NCI-H2107 (cell line): ENCODE measurements at regions not wholly inside any gene's neighbourhood (a gene's known extent, or its start where the extent isn't known, plus 50 kb on each side); places are given as distances from the start of the nearest gene placed in this dataset.
"Not testable (repeated sequence)": the region's sequence is repeated elsewhere in the genome, so short reads cannot be mapped to it uniquely, and the experiment has no call there.

Source experiments
- DNase-seq: peaks from one replicate; lab custom pipeline; 2025; lab: John Stamatoyannopoulos, UW

DNA sequence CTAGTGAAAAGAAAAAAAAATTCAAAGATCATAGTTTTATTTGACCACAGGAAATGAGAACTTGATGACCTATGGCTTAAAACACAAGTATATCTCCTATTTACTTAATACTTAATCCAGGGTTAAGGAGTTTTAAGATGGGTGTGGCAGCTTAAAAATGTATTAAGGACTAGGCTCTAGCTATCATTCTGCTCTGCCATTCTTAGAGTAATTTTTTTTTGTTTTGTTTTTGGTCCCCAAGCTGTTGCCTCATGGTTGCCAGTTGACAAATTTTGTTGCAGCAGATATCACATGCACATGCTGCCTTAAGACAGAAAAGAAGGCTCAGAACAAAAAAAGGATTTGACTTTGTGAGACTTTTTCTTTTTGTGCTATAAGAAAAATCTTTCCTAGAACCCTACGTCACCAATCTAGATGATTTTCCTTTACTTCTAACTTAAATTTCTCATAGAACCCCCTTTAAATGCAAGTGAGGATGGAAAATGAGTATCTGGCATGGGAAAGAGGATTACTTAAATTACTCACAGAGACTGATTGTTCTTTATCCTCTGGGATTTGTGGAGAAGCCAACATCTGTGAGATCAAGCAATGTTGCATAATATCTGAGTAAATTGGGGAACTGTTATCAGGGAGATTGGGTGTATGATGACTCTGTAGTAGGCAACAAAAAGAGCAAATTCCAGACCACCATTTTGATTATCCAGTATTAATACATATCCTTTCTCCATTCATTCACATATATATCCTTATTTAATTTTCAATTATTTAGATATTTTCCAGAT is 364.7 kb upstream of the CD180 start:
- no peak for DNase-seq

DNA sequence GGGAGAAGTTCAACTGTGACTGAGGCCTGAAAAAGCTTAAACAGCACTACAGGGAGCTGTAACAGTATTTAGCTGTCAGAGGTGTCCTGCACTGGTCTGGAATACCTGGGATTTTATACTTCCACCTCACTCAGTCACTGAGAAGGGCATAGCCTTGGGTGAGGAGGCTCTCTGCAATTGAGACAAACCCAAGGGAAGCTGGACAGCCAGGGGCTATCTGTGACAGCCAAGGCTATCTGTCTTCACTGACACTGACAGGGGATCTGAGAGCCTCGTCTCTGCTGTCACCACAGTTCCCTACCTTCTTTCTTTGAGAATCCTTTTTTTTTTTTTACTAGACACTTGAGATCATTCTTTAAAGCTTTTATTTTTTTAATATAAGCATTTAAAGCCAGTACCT is 356.2 kb upstream of the CD180 start:
- DNase-seq, result no peak

DNA sequence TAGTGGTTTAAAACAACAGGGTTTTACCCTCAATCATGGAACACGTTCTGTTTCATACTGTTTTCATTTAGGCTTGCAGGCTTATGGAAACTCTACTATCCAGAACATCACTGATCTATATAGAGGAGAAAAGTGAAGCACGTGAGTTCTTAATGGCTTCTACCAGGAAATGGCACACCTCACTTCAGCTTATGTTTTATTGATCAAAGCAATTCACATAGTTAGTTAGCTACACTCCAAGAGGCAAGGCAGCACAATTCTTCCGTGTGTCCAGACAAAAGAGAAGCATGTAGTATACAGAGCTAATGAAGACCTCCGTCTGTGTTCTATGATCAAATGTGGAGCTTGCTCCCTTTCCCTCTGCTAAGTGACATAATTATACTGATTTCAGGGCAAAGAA is 353.3 kb upstream of the CD180 start:
- no peak for DNase-seq

DNA sequence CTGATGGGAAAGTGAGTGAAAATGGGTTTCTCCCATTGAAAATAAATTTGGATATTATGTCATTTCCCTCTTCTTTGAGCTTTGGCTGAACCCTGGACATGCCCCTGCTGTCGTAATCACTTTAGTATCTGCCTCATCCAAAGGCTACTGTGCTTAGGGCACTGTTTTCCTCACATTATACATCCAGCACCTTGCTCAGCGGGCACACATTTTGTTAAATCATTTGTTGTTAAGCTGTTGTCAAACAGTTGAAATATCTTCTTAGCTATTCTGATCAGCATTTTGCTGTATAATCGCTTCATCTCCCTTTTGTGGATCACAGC is 352.7 kb upstream of the CD180 start:
- no peak for DNase-seq

DNA sequence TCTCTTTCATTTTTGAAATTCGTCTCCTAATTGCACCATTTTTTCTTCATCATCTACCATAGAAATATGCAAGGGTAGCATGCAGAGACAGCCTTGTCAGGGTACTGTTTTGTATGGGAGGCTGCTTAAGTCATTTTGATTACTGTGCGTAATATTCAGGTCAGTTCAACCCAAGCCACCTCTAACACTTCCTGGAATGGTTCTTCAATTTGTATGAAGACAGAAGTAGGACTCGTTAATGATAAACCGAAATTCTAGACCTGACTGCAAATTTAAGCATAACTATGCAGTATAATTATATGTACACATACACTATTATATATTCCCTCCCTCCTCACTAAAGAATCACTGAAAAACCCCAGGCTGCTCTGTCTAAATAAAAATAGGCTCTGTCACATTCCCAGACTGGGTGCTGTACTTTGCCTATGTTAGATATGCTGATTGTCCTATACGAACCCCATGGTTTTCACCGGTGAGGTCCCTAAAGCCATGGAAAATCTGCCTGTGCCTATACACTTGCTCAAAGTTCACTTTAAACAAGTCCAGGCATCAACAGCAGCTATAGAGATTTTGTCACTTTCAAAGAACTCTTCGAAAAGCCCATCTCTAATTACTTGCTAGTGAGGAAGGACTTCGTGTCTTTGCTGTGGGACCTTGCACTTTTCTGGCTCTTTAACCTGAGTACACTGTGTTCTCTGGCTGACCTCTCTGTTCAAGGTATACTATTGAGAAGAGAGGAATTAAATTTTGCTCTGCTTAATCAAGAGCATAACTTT is 352.1 kb upstream of the CD180 start:
- DNase-seq, result no peak

DNA sequence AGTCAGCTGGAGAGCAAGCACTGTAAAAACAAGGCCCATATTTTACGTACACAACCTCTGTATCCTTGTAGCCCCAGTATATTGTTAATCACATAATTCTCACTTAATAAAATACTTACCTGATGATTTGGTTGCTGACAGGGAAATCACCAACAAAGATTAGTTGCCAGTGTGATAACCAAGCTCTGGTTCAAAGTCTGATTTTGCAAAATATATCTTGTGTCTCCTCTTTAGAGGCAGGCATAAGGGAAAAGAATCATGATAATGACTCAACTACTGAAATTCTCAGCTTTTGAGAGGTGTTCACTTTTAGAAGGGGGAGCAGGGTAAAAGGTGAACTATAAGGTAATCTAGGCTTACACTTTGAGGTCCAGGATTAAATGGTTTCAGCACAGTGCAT is 351.1 kb upstream of the CD180 start:
- no peak for DNase-seq

DNA sequence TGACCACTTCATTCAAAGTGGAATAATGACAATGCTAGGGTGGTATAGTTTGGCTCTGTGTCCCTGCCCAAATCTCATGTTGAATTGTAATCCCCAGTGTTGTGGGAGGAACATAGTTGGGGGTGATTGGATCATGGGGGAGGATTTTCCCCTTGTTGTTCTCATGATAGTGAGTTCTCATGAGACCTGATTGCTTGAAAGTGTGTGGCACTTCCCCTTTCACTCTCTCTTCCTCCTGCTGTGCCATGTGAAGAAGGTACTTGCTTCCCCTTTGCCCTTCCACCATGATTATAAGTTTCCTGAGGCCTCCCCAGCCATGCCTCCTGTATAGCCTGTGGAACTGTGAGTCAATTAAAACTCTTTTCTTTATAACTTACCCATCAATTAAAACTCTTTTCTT is 348.3 kb upstream of the CD180 start:
- DNase-seq, result not testable (repeated sequence)

DNA sequence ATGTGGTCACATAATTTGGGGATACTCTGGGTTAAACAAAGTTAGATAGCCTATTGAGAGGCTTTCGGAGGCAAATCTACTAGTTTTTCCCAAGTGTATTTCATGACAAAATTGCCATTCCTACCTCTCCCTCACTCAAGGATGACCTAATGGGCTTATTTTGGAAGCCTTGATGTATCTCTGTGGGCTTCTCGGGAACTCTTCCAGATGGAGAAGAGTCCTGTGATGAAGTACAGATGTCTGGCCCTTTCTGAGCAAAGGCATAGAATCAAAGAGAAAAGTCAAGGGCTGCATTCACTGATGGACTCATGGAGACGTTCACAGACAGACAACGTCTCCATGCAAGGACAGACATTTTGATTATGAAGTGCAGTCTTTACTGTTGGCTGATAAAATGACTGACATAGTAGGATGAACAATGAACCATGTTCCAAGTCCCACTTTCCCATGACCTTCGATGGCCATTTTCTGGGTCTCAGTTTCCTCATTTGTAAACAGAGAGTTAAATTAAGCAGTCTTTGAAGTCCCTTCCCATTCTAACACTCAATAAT is 347.2 kb upstream of the CD180 start:
- no peak for DNase-seq

DNA sequence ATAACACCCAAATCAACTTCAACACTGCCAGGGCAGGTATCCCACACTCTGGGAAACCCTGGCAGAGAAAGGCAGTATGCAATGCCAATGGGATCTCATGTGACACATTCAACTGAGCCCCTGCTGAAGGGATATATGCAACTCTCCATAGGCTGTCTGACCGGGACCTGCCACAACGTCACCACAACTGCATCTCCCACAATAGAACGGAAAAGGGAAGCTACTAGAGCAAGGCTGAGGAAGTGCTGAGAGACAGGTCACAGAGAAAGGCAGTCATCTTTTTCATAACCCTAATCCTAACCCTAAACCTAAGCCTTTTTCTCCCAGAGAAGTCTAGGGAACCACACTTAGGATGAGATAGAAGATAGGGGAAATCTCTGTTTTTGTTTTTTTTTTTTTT is 345.9 kb upstream of the CD180 start:
- no peak for DNase-seq

DNA sequence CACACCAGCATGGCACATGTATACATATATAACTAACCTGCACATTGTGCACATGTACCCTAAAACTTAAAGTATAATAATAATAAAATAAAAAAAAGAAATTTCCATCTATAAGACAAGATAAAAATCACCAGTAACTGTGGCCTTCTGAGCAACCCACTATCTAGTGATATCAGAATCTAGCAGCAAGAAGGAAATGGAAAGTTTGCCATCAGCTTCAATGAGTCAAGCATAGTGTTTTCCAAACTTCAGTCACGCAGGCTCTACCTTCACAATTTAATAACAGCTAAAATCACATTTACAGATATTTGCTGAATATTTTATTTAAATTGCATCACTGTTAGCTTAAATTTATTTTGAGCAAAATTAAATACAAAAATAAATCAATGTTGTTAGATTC is 345.3 kb upstream of the CD180 start:
- DNase-seq, result no peak

DNA sequence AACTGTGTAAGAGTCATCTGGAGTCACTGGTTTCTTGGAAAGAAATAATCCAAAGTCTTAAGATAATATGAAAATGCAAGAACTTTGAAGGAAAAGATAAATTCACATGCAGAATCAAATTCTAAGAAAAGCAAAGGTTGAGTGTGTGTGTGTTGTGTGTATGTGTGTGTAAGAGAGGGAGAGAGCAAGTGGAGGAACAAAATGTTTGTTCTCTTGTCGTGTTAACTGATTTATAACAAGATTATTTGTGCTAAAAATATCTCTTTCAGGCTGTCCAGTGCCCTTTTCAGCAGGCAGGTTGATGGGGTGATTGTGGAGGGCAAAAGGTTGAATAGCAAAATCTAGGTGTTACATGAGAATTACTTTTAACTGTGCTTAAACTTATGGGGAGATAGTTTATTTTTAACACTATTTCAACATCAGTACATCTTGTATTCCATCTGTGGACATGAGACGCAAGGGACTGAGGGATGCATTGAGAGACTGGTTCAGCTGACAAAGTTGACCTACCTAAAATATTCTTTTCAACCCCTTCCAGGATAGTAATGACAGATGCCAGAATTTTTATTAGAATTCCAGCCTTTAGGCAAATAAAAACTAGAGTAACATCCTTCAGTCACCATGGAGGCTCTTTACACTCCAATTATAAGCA is 342.4 kb upstream of the CD180 start:
- DNase-seq, result no peak

DNA sequence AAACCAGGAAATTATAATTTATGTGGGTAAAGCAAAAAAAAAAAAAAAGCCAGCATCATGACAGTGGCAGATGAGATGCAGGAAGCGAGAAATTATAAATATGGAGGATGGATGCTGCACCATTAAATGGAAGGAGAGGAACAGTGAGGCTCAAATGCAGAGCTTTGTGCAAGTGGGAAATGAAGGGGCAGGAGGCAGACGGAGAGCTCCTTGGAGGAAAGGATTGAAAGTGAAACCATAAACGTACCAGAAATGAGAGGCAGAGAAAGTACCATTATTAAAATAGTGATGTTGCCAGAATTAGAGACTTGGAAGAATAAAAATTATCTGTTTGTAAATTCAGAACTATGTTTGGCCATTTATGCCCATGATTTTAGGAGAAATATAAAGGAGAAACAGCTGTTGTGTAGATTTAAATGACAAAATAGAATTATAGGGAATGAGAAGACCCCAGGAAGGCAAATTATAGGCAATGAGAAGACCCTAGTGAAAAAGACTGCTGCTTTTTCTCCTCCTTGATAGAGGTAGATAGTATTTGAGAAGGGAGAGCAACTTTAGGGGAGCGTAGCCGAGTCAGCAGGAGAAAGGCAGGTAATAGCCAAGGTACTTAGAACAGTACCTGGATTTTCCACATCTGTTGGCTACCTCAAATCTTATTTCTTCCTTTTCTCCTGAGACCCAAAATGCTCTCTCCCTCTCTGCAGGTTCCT is 341.0 kb upstream of the CD180 start:
- no peak for DNase-seq

DNA sequence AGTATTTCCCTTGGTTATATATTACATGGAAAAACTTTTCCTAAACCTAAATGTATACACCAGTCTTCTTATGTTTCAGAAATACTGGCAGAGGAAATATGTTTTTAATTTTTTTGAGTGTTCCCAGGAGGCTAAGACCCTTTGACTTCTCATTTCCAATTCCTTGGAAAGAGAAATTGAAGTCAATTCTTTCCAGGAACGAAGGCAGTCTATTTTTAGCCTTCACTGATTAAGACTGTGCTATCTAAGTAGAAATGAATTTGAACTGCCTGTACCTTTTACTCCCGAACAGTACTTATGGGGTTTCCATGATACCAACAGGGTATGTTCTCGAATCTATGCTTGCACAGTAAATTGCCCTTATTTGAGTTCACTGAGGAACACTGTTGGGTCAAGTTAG is 340.3 kb upstream of the CD180 start:
- DNase-seq, result no peak

DNA sequence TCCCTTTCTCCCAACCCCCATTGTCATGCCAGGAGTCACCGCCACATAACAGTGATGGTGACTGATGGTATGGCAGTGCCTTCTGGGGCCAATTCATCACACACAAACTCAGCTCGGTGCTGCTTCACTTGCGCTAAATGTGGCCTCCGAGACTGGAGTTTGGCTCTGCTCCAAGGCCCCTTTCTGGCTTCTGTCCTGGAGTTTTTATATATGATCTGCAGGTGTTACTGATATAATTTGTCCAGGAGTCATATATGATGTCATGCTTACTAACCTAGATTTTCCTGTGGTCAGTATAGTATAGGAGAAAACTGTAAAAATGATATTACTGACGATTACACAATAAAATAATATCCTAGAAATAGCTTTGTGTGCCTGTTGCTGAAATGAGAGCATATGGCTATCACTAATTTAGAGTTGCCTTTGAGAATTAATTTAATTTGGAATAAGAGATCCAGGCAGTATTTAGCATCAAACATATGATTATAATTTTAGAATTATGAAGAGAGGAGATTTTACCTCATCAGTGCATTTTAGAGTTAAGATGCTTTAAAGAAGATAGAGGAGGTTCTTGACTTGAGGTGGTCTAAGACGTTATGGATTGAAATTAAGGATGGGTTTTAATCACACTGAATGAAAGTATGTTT is 334.1 kb upstream of the CD180 start:
- no peak for DNase-seq

DNA sequence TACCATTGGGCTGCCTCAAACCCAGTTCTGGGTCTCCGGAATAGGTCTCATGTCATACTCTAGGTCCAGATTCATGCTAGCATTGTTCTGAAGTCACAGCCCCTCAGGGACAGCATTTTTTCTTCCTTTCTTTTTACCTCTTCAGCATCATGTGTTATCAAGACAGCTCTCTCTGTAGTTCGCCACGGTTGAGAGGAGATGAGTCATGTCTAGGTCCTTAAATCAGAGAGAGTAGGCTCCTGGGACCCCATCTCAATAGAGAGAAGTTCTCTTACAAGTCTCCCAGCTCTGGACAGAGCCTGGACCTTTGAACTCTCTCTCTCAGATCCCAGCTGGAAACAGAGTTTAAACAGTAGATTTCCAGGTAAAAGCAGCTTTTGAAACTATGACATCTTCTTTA is 332.4 kb upstream of the CD180 start:
- DNase-seq, result no peak

DNA sequence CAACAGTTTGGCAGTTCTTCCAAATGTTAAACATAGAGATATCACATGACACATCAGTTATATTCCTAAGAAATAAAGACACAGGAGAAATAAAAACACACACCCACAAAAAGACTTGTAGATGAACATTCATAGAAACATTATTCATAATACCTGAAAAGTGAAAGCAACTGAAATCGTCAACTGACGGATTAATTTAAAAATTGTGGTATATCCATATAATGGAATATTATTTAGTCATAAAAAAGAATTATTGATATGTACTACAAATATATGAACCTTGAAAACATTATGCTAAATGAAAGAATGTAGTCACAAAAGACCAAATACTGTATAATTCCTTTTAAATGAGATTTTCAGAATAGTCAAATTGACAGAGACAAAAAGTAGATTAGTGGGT is 330.2 kb upstream of the CD180 start:
- no peak for DNase-seq

DNA sequence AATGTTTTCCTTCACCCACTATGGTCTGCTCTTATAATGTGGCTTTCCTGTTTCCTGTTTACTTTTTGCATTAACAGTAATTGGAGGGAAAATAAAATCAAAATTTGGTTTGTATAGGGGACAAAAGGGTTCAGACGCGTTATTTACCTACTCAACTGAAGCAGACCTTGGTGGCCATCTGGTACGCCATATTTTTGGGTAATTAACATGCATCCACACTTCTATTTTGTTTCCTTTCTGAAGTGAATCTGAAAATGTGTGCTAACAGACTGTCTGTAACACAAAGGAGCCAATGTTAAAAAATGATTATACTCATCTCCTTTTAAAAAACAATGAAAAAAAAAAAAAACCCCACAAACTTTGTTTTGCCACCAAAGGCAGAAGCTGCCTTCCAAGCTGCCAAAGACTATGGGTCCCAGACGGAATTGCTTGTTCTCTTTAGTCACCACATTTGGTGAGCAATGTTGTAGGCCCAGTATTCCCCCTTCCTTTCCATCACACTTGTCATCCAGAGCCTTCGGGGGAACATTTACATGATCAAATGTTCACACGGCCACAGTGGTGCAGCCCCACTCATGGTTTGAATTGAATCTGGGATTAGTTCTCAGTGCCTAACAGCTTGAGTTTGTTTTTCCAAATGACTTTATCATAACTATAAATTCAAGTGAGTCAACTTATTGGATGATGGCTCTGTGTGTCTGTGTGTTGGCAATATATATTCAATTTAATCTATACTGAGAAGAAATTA is 323.7 kb upstream of the CD180 start:
- no peak for DNase-seq

DNA sequence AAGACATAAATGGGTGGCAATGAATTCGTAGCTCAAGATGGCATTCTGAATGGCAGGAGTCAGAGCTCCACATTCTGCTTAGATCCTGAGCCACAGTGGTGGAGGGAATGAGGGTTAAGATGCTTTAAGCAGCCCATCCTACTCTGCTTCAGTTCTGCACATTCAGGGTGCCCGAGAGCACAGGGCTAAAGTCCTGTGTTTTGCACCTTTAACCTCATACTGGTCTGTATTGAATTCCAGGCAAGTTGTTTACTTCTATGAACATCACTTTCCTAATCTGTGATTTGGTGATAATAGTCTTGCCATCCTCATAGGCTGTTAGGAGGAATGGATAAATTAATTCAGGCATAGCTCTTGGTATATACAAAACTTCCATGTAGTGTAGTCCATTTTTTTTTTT is 321.6 kb upstream of the CD180 start:
- DNase-seq, result no peak

DNA sequence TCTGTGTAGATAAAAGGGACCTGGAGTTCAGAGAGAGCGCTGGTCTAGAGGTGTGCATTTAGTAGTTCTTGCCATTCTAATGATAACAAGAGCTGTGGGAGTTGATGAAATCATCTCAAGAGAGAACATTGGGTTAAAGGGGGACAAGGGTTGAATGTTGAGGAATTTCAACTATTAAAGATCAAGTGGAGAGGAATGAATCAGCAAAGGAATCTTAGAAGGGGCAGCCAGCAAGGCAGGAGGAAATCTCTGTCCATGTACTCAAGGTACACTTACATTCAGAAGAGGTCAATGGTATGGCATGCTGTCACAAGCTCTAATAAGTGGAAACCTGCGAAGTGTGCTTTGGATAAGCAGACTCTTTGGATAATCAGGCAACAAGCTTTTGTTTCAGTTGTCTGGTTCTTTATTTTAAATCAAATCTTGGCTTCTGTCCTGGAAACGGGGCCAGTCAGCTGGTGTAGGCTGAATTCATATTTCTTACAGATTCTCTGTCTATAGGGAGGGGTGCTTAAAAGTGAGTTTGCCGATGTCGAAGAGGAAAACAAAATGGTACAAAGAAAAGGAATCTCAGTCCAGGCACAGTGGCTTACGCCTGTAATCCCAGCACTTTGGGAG is 320.5 kb upstream of the CD180 start:
- DNase-seq, result no peak

DNA sequence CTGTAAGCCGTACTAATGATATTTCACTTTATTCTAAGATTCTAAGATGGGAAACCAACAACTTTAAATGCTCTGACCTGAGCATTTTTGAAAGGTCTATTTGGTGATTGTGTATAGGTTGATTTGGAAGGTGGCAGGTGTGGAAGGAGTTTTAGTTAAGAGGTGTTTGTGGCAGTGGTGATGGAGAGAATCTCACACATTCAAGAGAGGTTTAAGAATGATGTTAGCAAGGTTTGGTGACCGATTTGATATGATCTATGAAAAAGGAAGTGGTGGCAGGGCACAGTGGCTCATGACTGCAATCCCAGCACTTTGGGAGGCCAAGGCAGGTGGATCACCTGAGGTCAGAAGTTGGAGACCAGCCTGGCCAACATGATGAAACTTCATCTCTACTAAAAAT is 319.2 kb upstream of the CD180 start:
- no peak for DNase-seq
